DOHH2 (cell line): ENCODE measurements at regions not wholly inside any gene's neighbourhood (a gene's known extent, or its start where the extent isn't known, plus 50 kb on each side); places are given as distances from the start of the nearest gene placed in this dataset.

Experiments
- H3F3A ChIP-seq: fragments of 200-600 bp; sonication (generic), shearing (Covaris generic); 2 replicates; pipeline ENCODE4 v1.6.0; 2016; ENCODE audit warnings: antibody characterized with exemption, mild to moderate bottlenecking; ENCODE audit not compliant: control insufficient read depth, insufficient read depth
- H3K27ac ChIP-seq: fragments of 200-600 bp; sonication (generic); 2 replicates; pipeline ENCODE4 v1.5.1; 2014; ENCODE audit warnings: low read depth, mild to moderate bottlenecking, low read length, moderate library complexity
- H3K27me3 ChIP-seq: fragments of 200-600 bp; sonication (generic); 2 replicates; pipeline ENCODE4 v1.6.1; 2014; ENCODE audit warnings: mild to moderate bottlenecking, low read length, mixed read lengths; ENCODE audit not compliant: control insufficient read depth
- H3K36me3 ChIP-seq: fragments of 200-600 bp; sonication (generic); 2 replicates; pipeline ENCODE4 v1.6.1; 2014; ENCODE audit warnings: mild to moderate bottlenecking, low read length, moderate library complexity, mixed read lengths; ENCODE audit not compliant: control insufficient read depth
- H3K4me1 ChIP-seq: fragments of 200-600 bp; sonication (generic); 2 replicates; pipeline ENCODE4 v1.6.1; 2014; ENCODE audit warnings: mild to moderate bottlenecking, low read length, mixed read lengths; ENCODE audit not compliant: control insufficient read depth
- H3K4me2 ChIP-seq: fragments of 200-600 bp; sonication (generic); 2 replicates; pipeline ENCODE4 v1.6.0; 2014; ENCODE audit warnings: mild to moderate bottlenecking, low read length, moderate library complexity
- H3K4me3 ChIP-seq: fragments of 200-600 bp; sonication (generic); 2 replicates; pipeline ENCODE4 v1.5.1; 2014; ENCODE audit warnings: mild to moderate bottlenecking, low read length, mixed read lengths
- H3K79me2 ChIP-seq: fragments of 200-600 bp; sonication (generic); 2 replicates; pipeline ENCODE4 v1.6.1; 2014; ENCODE audit warnings: mild to moderate bottlenecking, low read length, mixed read lengths; ENCODE audit not compliant: control insufficient read depth
- H3K9me2 ChIP-seq: fragments of 200-600 bp; sonication (generic); replicated peaks from 2 replicates; pipeline ENCODE4 v1.6.1; 2014; ENCODE audit warnings: mild to moderate bottlenecking, low read length, mixed read lengths; ENCODE audit not compliant: control insufficient read depth
- H3K9me3 ChIP-seq: fragments of 200-600 bp; sonication (generic); 2 replicates; pipeline ENCODE4 v1.6.1; 2014; ENCODE audit warnings: antibody characterized with exemption, low read length, mixed read lengths; ENCODE audit not compliant: control insufficient read depth, insufficient read depth
- H4K20me1 ChIP-seq: fragments of 200-600 bp; sonication (generic); 2 replicates; pipeline ENCODE4 v1.6.0; 2014; ENCODE audit warnings: low read depth, mild to moderate bottlenecking, antibody characterized with exemption, low read length, moderate library complexity; ENCODE audit not compliant: control insufficient read depth, insufficient read depth
- CTCF ChIP-seq: fragments of 200-600 bp; sonication (generic); IDR thresholded peaks from one replicate; pipeline ENCODE4 v1.5.1; 2014; ENCODE audit warnings: antibody characterized with exemption, mild to moderate bottlenecking, low read depth, low read length; ENCODE audit not compliant: poor library complexity, severe bottlenecking
- EZH2phosphoT487 ChIP-seq: fragments of 200-600 bp; sonication (generic); IDR thresholded peaks from 2 replicates; pipeline ENCODE4 v1.6.1; 2017; ENCODE audit warnings: borderline replicate concordance, mild to moderate bottlenecking, antibody characterized with exemption, low read length, moderate library complexity, mixed read lengths

DNA sequence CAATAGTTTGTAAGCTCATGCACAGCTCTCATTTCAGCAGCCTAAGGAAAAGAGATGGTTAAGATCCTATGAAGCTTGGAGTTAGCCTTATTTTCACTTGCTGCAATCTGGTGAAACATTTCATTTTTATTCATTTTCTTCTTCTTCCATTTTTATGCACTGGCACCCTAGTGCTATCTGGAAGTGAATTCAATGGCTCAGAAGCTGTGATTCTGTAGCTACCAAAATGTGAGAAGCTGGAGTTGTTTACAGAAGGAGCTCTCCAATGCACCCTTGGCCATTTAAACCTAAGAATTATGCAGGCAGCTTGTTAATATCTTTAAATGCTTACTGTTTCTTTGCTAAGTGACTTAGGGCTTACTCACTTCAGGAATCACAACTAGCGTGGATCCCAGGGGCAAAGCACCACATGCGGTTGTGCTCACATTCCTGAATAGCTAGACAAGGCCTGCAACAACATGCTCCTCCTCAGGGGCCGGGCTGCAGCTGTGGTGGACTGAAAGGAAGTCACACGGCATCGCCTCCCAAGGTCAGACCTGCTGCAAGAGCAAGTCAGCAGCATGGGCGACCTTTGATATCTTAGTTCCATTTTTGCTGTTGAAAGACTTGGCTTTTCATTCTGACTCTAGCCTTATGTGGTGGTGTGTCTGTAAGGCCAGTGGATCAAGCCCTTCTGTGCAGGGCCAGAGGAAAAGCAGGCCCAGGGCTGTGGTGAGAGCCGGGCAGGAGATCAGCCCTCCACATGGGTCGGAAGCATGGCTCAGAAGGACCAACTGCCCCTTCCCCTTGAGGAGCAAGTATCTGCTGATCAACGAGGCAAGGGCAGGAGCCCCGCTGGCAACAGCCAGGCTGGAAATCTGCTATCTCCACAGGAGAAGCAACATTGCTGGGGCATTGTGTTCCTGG, 91.9 kb upstream of the MBL2 start:
- Histone ChIP-seq H3K36me3 (no peaks in the 10 kb centered on the region), H3K9me2 (no peaks in the 10 kb centered on the region), H3K27ac (no peak overlapping the region), H3F3A (no peaks in the 10 kb centered on the region), H4K20me1 (no peaks in the 10 kb centered on the region), H3K27me3 (no peaks in the 10 kb centered on the region), H3K9me3 (peaks cover 10% of the 10 kb centered on the region; the same call in 1 of the 2 replicates), H3K4me3 (no peak overlapping the region), H3K4me1 (no peaks in the 10 kb centered on the region), H3K4me2 (no peak overlapping the region), H3K79me2 (no peaks in the 10 kb centered on the region)
- TF ChIP-seq EZH2phosphoT487 (no peak), CTCF (no peak)

- Histone ChIP-seq H3K9me3 (no peaks in the 10 kb centered on the region), H3K36me3 (no peaks in the 10 kb centered on the region), H3F3A (no peaks in the 10 kb centered on the region), H3K27ac (no peak overlapping the region), H3K27me3 (no peaks in the 10 kb centered on the region), H3K9me2 (no peaks in the 10 kb centered on the region), H3K79me2 (no peaks in the 10 kb centered on the region), H3K4me2 (no peak overlapping the region), H4K20me1 (no peaks in the 10 kb centered on the region), H3K4me1 (no peaks in the 10 kb centered on the region), H3K4me3 (no peak overlapping the region)
- no peak for TF ChIP-seq EZH2phosphoT487
- TF ChIP-seq CTCF = no peak
These were observed 86.1 kb upstream of the MBL2 start for GRCh38 chr10:52858722-52859121.

- Histone ChIP-seq H3K9me2 (no peaks in the 10 kb centered on the region), H3K4me3 (no peak overlapping the region), H3K4me1 (no peaks in the 10 kb centered on the region), H3K79me2 (no peaks in the 10 kb centered on the region), H3K4me2 (no peak overlapping the region), H3F3A (no peaks in the 10 kb centered on the region), H3K9me3 (no peaks in the 10 kb centered on the region), H3K27ac (no peak overlapping the region), H4K20me1 (no peaks in the 10 kb centered on the region), H3K36me3 (no peaks in the 10 kb centered on the region), H3K27me3 (no peaks in the 10 kb centered on the region)
- TF ChIP-seq CTCF (no peak), EZH2phosphoT487 (no peak)
These were observed 83.2 kb upstream of the MBL2 start for GRCh38 chr10:52855546-52856325.
